WTC11 (cell line): ENCODE measurements at regions not wholly inside any gene's neighbourhood (a gene's known extent, or its start where the extent isn't known, plus 50 kb on each side); places are given as distances from the start of the nearest gene placed in this dataset.

ENCODE experiments used
- ATAC-seq: fragments of 200-7000 bp; cut with Tn5 transposase; 2 replicates; pipeline ENCODE4 v1.10.0; 2021; ENCODE audit warnings: mild to moderate bottlenecking, moderate library complexity
- CTCF ChIA-PET: fragments of 300-600 bp; sonication (Branson Sonifier 250); formaldehyde crosslinking; loops from one replicate; lab custom pipeline; 2021; ENCODE audit warnings: antibody characterized with exemption; lab: Charles Lee
- POLR2A ChIA-PET: fragments of 350-600 bp; sonication (Branson Sonifier 250); formaldehyde crosslinking; loops from one replicate; lab custom pipeline; 2021; ENCODE audit warnings: antibody characterized with exemption; lab: Charles Lee
- DNase-seq: peaks from one replicate; pipeline ENCODE4 v3.0.0; 2021; ENCODE audit warnings: low spot score
- H3K27ac Mint-ChIP-seq: 2 replicates; pipeline ENCODE4 v1.8.0; 2021; ENCODE audit warnings: mixed read lengths
- H3K27me3 Mint-ChIP-seq: 2 replicates; pipeline ENCODE4 v1.8.0; 2021; ENCODE audit warnings: low read depth, mild to moderate bottlenecking, moderate library complexity, mixed read lengths
- H3K36me3 Mint-ChIP-seq: 2 replicates; pipeline ENCODE4 v1.8.0; 2021; ENCODE audit warnings: mixed read lengths
- H3K4me1 Mint-ChIP-seq: 2 replicates; pipeline ENCODE4 v1.8.0; 2022; ENCODE audit warnings: mixed read lengths
- H3K4me3 Mint-ChIP-seq: 2 replicates; pipeline ENCODE4 v1.8.0; 2021; ENCODE audit warnings: mild to moderate bottlenecking, moderate library complexity, mixed read lengths
- H3K9me3 Mint-ChIP-seq: 2 replicates; pipeline ENCODE4 v1.8.0; 2021; ENCODE audit warnings: mixed read lengths
- ELF4 ChIP-seq: sonication (generic); formaldehyde crosslinking; IDR thresholded peaks from 2 replicates; pipeline ENCODE4 v1.8.1; 2022; ENCODE audit warnings: low read depth, mild to moderate bottlenecking, moderate library complexity, missing genetic modification reagents
- ETV6 ChIP-seq: sonication (generic); formaldehyde crosslinking; IDR thresholded peaks from 2 replicates; pipeline ENCODE4 v1.8.1; 2022; ENCODE audit warnings: mild to moderate bottlenecking, missing genetic modification reagents
- IRF2 ChIP-seq: sonication (generic); formaldehyde crosslinking; IDR thresholded peaks from 2 replicates; pipeline ENCODE4 v1.8.0; 2022; ENCODE audit warnings: low read depth, missing genetic modification reagents, borderline replicate concordance
- JAZF1 ChIP-seq: fragments of 250-450 bp; sonication (Bioruptor Pico); IDR thresholded peaks from 2 replicates; pipeline ENCODE4 v1.9.0; 2021; ENCODE audit warnings: moderate library complexity, mild to moderate bottlenecking, inconsistent platforms
- MYBL2 ChIP-seq: sonication (generic); formaldehyde crosslinking; IDR thresholded peaks from 2 replicates; pipeline ENCODE4 v1.8.1; 2023; ENCODE audit warnings: mild to moderate bottlenecking, moderate library complexity, missing genetic modification reagents
- PRRX2 ChIP-seq: fragments of 250-450 bp; sonication (Bioruptor Pico); IDR thresholded peaks from 2 replicates; pipeline ENCODE4 v1.8.0; 2021; ENCODE audit warnings: mild to moderate bottlenecking
- ZNF232 ChIP-seq: sonication (generic); formaldehyde crosslinking; IDR thresholded peaks from 2 replicates; pipeline ENCODE4 v1.8.0; 2022; ENCODE audit warnings: mild to moderate bottlenecking, missing genetic modification reagents
- ZNF317 ChIP-seq: sonication (generic); formaldehyde crosslinking; IDR thresholded peaks from 2 replicates; pipeline ENCODE4 v1.8.1; 2023; ENCODE audit warnings: low read depth, mild to moderate bottlenecking, moderate library complexity, missing genetic modification reagents, borderline replicate concordance
- TF ChIP-seq, protein P1 (sequence below): sonication (generic); formaldehyde crosslinking; IDR thresholded peaks from 2 replicates; pipeline ENCODE4 v1.8.1; 2023; ENCODE audit warnings: mild to moderate bottlenecking, missing genetic modification reagents
- TF ChIP-seq, protein P2 (sequence below): sonication (generic); formaldehyde crosslinking; conservative IDR thresholded peaks from 2 replicates; pipeline ENCODE4 v1.8.1; 2023; ENCODE audit warnings: mild to moderate bottlenecking, low read depth, missing genetic modification reagents, moderate library complexity
- TF ChIP-seq, protein P3 (sequence below): fragments of 250-450 bp; sonication (Bioruptor Pico); IDR thresholded peaks from 2 replicates; pipeline ENCODE4 v1.9.0; 2021; ENCODE audit warnings: mild to moderate bottlenecking
- TF ChIP-seq, protein P4 (sequence below): sonication (generic); formaldehyde crosslinking; IDR thresholded peaks from 2 replicates; pipeline ENCODE4 v1.8.0; 2023; ENCODE audit warnings: mild to moderate bottlenecking, missing genetic modification reagents
- TF ChIP-seq, protein P5 (sequence below): fragments of 250-450 bp; sonication (Bioruptor Pico); conservative IDR thresholded peaks from 2 replicates; pipeline ENCODE4 v1.9.0; 2021; ENCODE audit warnings: mild to moderate bottlenecking
- TF ChIP-seq, protein P6 (sequence below): sonication (generic); formaldehyde crosslinking; IDR thresholded peaks from 2 replicates; pipeline ENCODE4 v1.8.1; 2023; ENCODE audit warnings: mild to moderate bottlenecking, moderate library complexity, missing genetic modification reagents

DNA sequence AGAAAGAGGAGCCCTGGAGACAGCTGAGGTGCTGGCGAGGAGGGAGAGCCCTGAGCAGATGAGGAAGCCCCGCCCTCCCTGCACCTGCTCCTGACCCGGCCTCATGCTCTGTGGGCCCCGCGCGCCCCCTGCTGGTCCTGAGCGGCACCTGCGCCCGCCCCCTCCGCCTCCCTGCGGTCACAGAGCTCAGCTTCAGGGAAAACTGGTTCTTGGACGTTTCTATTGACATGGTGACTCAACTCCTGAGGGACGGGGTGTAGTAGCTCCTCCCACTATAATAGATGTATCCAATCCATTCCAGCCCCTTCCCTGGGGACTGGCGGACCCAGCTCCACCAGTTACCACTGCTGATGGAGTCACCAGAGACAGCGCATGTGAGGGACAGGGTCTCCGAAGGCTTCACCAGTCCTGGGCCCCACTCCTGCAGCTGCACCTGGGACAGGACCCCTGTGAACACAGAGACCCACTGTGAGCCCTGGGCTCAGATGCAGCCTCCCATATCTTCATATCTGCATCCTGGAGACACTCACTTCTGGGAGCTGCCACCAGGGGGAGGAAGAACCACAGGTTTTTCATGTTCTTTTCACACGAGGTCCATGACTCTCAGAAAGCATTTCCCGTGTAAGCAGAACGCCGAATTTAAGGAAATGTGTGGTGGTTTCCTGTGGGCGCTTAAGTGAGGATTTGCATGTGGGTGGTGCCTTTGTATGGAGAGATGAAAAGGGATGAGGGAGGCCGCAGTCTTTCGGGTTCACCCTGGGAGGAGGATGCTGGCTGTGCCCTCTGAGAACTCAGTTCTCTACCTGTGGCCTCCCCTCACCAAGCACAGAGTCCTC lies 1346.4 kb downstream of the TMEM121 start (continued):
- TF ChIP-seq, protein P1, sequence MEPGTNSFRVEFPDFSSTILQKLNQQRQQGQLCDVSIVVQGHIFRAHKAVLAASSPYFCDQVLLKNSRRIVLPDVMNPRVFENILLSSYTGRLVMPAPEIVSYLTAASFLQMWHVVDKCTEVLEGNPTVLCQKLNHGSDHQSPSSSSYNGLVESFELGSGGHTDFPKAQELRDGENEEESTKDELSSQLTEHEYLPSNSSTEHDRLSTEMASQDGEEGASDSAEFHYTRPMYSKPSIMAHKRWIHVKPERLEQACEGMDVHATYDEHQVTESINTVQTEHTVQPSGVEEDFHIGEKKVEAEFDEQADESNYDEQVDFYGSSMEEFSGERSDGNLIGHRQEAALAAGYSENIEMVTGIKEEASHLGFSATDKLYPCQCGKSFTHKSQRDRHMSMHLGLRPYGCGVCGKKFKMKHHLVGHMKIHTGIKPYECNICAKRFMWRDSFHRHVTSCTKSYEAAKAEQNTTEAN: no peak

DNA sequence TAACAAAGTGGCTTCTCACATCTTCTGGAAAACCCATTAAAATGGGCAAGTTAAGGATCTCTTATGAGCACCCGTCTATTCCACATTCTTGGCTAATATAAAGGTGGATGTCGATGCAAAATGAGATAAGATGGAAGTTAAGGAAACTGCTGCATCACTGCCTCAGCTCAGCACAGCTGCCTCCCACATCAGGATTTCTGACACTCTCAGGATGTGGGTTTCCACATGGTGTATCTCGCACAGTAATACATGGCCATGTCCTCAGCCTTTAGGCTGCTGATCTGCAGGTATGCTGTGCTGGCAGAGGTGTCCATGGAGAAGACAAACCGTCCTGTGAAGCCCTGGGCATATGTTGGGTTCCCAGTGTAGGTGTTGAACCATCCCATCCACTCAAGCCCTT lies 1348.0 kb downstream of the TMEM121 start:
- CTCF ChIA-PET: no interaction called here
- TF ChIP-seq ZNF317 (CRISPR knock-in tag) (no peak), ZNF232 (CRISPR knock-in tag) (no peak), ETV6 (no peak)
- TF ChIP-seq, protein P2, sequence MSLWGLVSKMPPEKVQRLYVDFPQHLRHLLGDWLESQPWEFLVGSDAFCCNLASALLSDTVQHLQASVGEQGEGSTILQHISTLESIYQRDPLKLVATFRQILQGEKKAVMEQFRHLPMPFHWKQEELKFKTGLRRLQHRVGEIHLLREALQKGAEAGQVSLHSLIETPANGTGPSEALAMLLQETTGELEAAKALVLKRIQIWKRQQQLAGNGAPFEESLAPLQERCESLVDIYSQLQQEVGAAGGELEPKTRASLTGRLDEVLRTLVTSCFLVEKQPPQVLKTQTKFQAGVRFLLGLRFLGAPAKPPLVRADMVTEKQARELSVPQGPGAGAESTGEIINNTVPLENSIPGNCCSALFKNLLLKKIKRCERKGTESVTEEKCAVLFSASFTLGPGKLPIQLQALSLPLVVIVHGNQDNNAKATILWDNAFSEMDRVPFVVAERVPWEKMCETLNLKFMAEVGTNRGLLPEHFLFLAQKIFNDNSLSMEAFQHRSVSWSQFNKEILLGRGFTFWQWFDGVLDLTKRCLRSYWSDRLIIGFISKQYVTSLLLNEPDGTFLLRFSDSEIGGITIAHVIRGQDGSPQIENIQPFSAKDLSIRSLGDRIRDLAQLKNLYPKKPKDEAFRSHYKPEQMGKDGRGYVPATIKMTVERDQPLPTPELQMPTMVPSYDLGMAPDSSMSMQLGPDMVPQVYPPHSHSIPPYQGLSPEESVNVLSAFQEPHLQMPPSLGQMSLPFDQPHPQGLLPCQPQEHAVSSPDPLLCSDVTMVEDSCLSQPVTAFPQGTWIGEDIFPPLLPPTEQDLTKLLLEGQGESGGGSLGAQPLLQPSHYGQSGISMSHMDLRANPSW (CRISPR knock-in tag): no peak
- TF ChIP-seq, protein P3, sequence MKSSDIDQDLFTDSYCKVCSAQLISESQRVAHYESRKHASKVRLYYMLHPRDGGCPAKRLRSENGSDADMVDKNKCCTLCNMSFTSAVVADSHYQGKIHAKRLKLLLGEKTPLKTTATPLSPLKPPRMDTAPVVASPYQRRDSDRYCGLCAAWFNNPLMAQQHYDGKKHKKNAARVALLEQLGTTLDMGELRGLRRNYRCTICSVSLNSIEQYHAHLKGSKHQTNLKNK (CRISPR knock-in tag): no peak
- TF ChIP-seq, all 79 proteins: peak for 0
- no peak overlapping the region for H3K4me3 Mint-ChIP-seq
- peaks cover 75% of the 10 kb centered on the region for H3K36me3 Mint-ChIP-seq
- H3K4me1 Mint-ChIP-seq: no peaks in the 10 kb centered on the region
- H3K27ac Mint-ChIP-seq: no peak overlapping the region
- H3K27me3 Mint-ChIP-seq: peaks cover 15% of the 10 kb centered on the region
- POLR2A ChIA-PET: no interaction called here
- ATAC-seq (no peak), DNase-seq (no peak)
- H3K9me3 Mint-ChIP-seq: peaks cover 87% of the 10 kb centered on the region

DNA sequence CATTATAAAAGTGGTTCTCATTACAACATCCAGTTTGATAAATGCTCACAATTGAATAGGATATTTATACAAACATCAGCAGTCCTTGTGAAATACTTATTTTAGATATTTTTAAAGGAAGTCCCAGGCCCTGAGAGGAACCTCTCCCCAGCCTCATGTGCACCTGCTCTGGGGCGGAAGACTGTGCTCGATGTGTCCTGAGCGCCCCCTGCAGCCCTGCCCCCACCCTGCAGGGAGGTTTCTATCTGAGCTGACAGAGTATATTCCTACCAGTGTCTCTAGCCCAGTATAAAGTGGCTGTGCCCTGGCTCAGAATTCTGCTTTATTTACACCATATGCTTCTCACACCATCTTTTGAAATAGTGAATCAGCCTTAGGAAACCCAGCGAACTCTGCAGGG lies 1349.1 kb downstream of the TMEM121 start:
- ATAC-seq: no peak
- no peak for DNase-seq
- TF ChIP-seq ZNF232 (CRISPR knock-in tag) (no peak), JAZF1 (CRISPR knock-in tag) (no peak), IRF2 (no peak), PRRX2 (CRISPR knock-in tag) (no peak), MYBL2 (CRISPR knock-in tag) (no peak), ELF4 (CRISPR knock-in tag) (no peak)
- TF ChIP-seq, protein P4, sequence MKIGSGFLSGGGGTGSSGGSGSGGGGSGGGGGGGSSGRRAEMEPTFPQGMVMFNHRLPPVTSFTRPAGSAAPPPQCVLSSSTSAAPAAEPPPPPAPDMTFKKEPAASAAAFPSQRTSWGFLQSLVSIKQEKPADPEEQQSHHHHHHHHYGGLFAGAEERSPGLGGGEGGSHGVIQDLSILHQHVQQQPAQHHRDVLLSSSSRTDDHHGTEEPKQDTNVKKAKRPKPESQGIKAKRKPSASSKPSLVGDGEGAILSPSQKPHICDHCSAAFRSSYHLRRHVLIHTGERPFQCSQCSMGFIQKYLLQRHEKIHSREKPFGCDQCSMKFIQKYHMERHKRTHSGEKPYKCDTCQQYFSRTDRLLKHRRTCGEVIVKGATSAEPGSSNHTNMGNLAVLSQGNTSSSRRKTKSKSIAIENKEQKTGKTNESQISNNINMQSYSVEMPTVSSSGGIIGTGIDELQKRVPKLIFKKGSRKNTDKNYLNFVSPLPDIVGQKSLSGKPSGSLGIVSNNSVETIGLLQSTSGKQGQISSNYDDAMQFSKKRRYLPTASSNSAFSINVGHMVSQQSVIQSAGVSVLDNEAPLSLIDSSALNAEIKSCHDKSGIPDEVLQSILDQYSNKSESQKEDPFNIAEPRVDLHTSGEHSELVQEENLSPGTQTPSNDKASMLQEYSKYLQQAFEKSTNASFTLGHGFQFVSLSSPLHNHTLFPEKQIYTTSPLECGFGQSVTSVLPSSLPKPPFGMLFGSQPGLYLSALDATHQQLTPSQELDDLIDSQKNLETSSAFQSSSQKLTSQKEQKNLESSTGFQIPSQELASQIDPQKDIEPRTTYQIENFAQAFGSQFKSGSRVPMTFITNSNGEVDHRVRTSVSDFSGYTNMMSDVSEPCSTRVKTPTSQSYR: no peak
- TF ChIP-seq, protein P5, sequence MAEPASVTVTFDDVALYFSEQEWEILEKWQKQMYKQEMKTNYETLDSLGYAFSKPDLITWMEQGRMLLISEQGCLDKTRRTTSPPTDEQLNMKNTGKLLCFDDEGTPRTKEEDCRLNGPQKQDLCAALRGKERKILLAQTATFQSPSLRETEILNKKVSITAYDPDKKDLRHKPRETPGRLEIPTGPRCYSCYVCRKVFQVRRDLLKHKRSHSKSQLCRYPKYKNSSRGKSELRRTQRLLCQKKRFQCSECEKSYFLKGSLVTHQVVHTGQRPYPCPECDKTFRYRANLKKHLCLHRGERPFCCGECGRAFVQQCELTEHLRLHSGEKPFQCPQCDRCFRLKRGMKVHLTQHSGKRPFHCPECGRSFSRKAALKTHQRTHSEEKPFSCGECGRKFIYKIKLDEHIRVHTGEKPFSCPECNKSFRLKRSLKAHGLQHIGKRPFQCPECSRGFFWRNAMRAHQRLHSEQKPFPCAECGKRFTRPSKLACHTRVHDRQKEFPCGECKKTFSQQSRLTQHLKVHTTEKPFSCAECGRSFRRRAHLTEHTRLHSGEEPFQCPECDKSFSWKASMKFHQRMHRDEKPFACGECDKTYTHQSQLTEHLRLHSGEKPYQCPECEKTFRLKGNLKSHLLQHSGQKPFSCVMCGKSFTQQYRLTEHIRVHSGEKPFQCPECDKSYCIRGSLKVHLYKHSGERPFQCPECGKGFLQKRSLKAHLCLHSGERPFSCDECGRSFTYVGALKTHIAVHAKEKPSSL (CRISPR knock-in tag): no peak
- TF ChIP-seq, protein P3 (CRISPR knock-in tag): no peak
- TF ChIP-seq, protein P6, sequence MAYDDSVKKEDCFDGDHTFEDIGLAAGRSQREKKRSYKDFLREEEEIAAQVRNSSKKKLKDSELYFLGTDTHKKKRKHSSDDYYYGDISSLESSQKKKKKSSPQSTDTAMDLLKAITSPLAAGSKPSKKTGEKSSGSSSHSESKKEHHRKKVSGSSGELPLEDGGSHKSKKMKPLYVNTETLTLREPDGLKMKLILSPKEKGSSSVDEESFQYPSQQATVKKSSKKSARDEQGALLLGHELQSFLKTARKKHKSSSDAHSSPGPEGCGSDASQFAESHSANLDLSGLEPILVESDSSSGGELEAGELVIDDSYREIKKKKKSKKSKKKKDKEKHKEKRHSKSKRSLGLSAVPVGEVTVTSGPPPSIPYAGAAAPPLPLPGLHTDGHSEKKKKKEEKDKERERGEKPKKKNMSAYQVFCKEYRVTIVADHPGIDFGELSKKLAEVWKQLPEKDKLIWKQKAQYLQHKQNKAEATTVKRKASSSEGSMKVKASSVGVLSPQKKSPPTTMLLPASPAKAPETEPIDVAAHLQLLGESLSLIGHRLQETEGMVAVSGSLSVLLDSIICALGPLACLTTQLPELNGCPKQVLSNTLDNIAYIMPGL (CRISPR knock-in tag): no peak
- TF ChIP-seq, all 79 proteins: peak for 0
- H3K36me3 Mint-ChIP-seq: peaks cover 75% of the 10 kb centered on the region
- H3K27ac Mint-ChIP-seq: no peak overlapping the region
- ChIA-PET POLR2A (no interaction called here), CTCF (no interaction called here)
- no peaks in the 10 kb centered on the region for H3K4me1 Mint-ChIP-seq
- H3K4me3 Mint-ChIP-seq: no peak overlapping the region
- peaks cover 87% of the 10 kb centered on the region for H3K9me3 Mint-ChIP-seq
- peaks cover 18% of the 10 kb centered on the region for H3K27me3 Mint-ChIP-seq
